Thyroid gland (tissue), 4 donors: ENCODE measurements at regions not wholly inside any gene's neighbourhood (a gene's known extent, or its start where the extent isn't known, plus 50 kb on each side); places are given as distances from the start of the nearest gene placed in this dataset.

ENCODE experiments used
- DNase-seq, 2 donors: peaks; one replicate each; pipeline ENCODE4 v3.0.0-alpha.2; 2019
- H3K27ac ChIP-seq, 3 donors: fragments of 200-600 bp; sonication (generic); 1 replicate in 2 of 3; 2 replicates in 1 of 3; pipeline ENCODE4 v1.5.1; 2016 to 2019; ENCODE audit warnings: mild to moderate bottlenecking in 1 of 3, moderate library complexity in 1 of 3
- H3K27me3 ChIP-seq: fragments of 200-600 bp; sonication (generic); one replicate; pipeline ENCODE4 v1.5.1; 2019
- H3K36me3 ChIP-seq, 2 donors: fragments of 200-600 bp; sonication (generic); one replicate each; pipeline ENCODE4 v1.5.1; 2016 to 2019
- H3K4me1 ChIP-seq, 2 donors: fragments of 200-600 bp; sonication (generic); one replicate each; pipeline ENCODE4 v1.5.1; 2017 to 2019
- H3K4me3 ChIP-seq, 3 donors: fragments of 200-600 bp; sonication (generic); replicated peaks in 1 of 3; 1 replicate in 2 of 3; 2 replicates in 1 of 3; pipeline ENCODE4 v1.5.1; 2016; ENCODE audit warnings: mild to moderate bottlenecking in 1 of 3
- H3K9me3 ChIP-seq: fragments of 200-600 bp; sonication (generic); one replicate; pipeline ENCODE4 v1.5.1; 2017
- CTCF ChIP-seq, 6 experiments: fragments of 200-600 bp in 3 of 6; fragments of 450-650 bp in 3 of 6; sonication (generic) in 3 of 6; IDR thresholded peaks; one replicate each; pipeline ENCODE4 v1.5.1; 2016 to 2019; ENCODE audit warnings: antibody characterized with exemption in 6 of 6, mild to moderate bottlenecking in 2 of 6, inconsistent platforms in 1 of 6, moderate library complexity in 1 of 6
- POLR2A ChIP-seq, 2 donors: fragments of 450-650 bp; IDR thresholded peaks; one replicate each; pipeline ENCODE4 v1.6.1; 2017; ENCODE audit warnings: antibody characterized with exemption in 2 of 2, mild to moderate bottlenecking in 2 of 2, moderate library complexity in 1 of 2
- WGBS, 2 donors: methylation state at CpG; one replicate each; pipeline ENCODE4 v1.1.5; 2017; 5-methylcytosine and 5-hydroxymethylcytosine counted together
- intact Hi-C: fragments of 100-400 bp; cut with DNase I; formaldehyde crosslinking; loops from one replicate; pipeline ENCODE4 v1.15.1; 2023

GRCh38 chrX:4118666-4119530 lies 405.4 kb upstream of the PRKX start:
- no peaks in the 10 kb centered on the region for H3K27me3 ChIP-seq
- no peak overlapping the region for H3K4me3 ChIP-seq
- no peaks in the 10 kb centered on the region for H3K4me1 ChIP-seq
- intact Hi-C loops = no loop called here
- no peak for DNase-seq
- H3K9me3 ChIP-seq = no peaks in the 10 kb centered on the region
- no peak overlapping the region for H3K27ac ChIP-seq
- no peaks in the 10 kb centered on the region for H3K36me3 ChIP-seq
- 87 to 94% methylated on average over 8 of the region's 8 CpGs for WGBS, 2 donors
- no peak for TF ChIP-seq POLR2A (IDR thresholded peaks at IDR 0.05)
- no peak for TF ChIP-seq CTCF (IDR thresholded peaks at IDR 0.05)

DNA sequence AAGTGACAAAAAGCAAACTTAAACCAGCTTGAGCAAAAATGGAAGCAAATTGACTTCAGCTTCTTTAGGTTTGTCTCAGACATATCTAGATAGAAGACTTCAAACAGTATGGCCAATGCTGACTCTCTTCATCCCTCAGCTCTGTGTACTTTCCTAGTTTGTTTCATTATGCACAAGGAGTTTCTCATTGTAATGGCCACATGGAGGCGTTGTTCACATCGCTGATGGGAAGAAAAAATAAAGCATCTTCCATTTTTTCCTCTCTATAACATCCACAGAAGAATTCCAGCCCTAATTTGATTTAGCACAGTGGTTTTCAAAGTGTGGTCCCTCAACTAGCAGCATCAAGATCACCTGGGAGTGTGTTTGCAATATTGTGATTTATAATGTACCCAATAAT lies 397.5 kb upstream of the PRKX start:
- Histone ChIP-seq H3K9me3 (no peaks in the 10 kb centered on the region), H3K36me3 (no peaks in the 10 kb centered on the region), H3K4me3 (no peak overlapping the region), H3K4me1 (no peaks in the 10 kb centered on the region), H3K27me3 (no peaks in the 10 kb centered on the region), H3K27ac (no peak overlapping the region)
- 43 to 70% methylated on average over 2 of the region's 2 CpGs for WGBS, 2 donors
- DNase-seq = no peak
- intact Hi-C loops = no loop called here
- TF ChIP-seq POLR2A (IDR thresholded peaks at IDR 0.05) (no peak), CTCF (IDR thresholded peaks at IDR 0.05) (no peak)

GRCh38 chrX:4094926-4095325 lies 381.5 kb upstream of the PRKX start:
- Histone ChIP-seq H3K9me3 (no peaks in the 10 kb centered on the region), H3K27me3 (no peaks in the 10 kb centered on the region), H3K27ac (no peak overlapping the region), H3K36me3 (no peaks in the 10 kb centered on the region), H3K4me3 (no peak overlapping the region), H3K4me1 (no peaks in the 10 kb centered on the region)
- DNase-seq = no peak
- intact Hi-C loops = no loop called here
- 58 to 65% methylated on average over 6 of the region's 6 CpGs for WGBS, 2 donors
- TF ChIP-seq CTCF (IDR thresholded peaks at IDR 0.05) = no peak
- no peak for TF ChIP-seq POLR2A (IDR thresholded peaks at IDR 0.05)

DNA sequence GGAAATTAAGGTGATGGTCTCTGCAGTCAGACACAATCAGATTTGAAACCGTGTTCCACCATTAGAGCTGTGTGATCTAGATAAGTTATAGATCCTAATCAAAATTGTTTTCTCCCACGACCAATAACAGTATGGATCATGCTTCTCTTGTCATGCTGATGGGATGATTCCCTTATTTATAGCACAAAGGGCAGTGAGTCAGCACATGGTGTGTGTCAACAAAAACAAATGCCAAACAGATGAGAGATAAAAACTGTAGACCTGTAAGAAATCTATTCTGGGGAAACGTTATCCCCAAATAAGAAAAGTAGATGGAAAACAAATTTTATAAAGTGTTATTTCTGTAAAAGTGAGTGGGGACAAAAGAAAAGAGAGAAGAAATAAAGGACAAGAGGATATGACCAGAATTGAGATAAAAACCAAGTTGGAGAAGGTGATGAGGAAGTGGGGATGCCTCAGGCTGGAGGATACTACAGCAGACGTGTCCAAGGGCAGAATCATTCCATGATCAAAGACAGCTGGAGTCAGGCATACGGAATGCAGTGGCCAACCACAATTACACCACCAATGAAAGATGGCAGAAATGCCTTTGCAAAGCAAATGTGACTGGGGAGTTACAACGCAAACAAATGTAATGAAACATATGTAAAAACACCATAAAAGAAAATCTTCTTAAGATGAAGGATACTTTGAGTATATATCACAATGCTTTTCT lies 377.8 kb upstream of the PRKX start:
- TF ChIP-seq POLR2A (IDR thresholded peaks at IDR 0.05) (no peak), CTCF (IDR thresholded peaks at IDR 0.05) (no peak)
- Histone ChIP-seq H3K9me3 (no peaks in the 10 kb centered on the region), H3K27ac (no peak overlapping the region), H3K36me3 (no peaks in the 10 kb centered on the region), H3K27me3 (no peaks in the 10 kb centered on the region), H3K4me1 (no peaks in the 10 kb centered on the region), H3K4me3 (no peak overlapping the region)
- intact Hi-C loops = no loop called here
- 68% methylated on average over 6 of the region's 6 CpGs for WGBS, 2 donors
- no peak for DNase-seq

DNA sequence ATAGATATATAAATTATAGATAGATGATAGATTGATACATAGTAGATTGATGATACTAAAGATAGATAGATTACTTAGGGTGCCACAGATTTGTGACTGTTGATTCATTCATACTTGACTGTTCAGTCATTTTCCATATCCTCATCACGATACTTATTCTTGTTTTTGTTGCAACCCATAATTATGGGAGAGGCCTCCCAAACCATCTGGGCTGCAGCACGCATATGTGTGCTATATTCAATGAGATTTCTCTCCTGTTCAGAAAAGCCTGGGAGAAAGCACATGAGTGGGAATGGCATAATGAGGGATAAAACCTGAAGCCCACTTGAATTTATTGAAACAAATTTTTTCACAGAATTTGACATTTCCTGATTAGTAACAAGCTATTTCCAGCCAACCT lies 346.4 kb upstream of the PRKX start:
- intact Hi-C loops = no loop called here
- no peak overlapping the region for H3K27ac ChIP-seq
- H3K4me1 ChIP-seq = no peaks in the 10 kb centered on the region
- no peak overlapping the region for H3K4me3 ChIP-seq
- no peaks in the 10 kb centered on the region for H3K36me3 ChIP-seq
- TF ChIP-seq CTCF (IDR thresholded peaks at IDR 0.05) (no peak), POLR2A (IDR thresholded peaks at IDR 0.05) (no peak)
- 76 to 83% methylated on average over 2 of the region's 2 CpGs for WGBS, 2 donors
- no peak for DNase-seq
- H3K9me3 ChIP-seq = no peaks in the 10 kb centered on the region
- H3K27me3 ChIP-seq = no peaks in the 10 kb centered on the region
